CD4-positive, alpha-beta T cell treated with Interferon alpha-2 for 1 hour (primary cell): ENCODE measurements at regions not wholly inside any gene's neighbourhood (a gene's known extent, or its start where the extent isn't known, plus 50 kb on each side); places are given as distances from the start of the nearest gene placed in this dataset.

Experiments
- DNase-seq, 2 donors: peaks; one replicate each; pipeline ENCODE4 v3.0.0-alpha.2; 2020 to 2022

DNA sequence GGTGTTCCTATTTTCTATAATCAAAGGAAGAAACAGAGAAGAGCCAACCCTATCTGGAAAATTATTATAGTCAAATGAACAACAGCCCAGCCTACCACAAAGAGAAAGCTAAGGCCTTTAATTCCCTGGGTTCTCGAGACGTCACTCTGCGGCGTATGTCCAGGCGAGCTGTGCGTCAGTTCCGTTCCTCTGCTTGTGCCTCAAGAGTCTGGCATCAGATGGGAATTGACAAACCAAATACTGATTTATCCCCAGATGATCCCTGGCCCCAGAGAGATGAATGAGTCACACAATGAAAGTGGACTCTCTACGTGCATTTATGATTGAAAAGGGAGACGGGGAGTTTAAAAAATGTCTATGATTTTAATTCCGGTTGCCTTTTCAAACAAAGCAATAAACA is 151.6 kb upstream of the PDE10A start:
- no peak for DNase-seq

DNA sequence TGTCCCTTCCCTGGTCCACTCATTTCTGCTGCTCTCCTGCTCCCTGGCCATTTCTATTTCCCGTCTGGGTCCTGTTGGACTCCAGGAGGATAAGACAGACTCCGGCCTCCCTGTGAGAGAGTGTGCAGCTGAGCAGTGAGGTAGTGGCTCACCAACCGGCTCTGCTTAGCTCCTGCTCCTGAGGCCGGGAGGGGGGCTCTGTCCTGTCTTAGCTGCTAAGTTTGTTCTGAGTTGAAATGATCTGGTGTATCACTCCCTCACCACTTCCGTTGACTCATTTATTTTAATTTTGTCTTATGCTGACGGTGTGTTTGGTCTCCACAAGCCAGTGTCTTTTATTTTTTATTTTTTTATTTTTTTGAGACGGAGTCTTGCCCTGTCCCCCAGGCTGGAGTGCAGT is 148.5 kb upstream of the PDE10A start:
- no peak for DNase-seq

DNA sequence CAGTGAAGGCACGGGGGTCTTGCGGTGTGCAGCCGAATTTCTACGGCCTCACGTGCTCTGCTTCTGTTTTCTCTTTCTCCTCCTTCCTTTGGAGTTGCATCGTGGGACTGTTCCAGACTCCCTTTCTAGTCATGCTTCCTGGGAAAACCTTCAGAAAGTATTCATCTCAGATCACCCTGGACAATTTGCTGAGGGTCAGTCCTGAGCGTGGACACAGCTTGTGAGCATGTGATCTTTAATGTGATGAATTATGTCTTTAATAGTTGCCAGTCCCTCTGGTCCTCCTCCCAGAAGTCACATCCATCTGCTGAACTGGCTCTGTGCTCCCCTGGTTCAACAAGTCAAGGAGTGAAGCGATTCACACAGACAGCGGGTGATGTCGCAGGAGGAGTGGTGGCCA is 145.0 kb upstream of the PDE10A start:
- DNase-seq, result no peak

DNA sequence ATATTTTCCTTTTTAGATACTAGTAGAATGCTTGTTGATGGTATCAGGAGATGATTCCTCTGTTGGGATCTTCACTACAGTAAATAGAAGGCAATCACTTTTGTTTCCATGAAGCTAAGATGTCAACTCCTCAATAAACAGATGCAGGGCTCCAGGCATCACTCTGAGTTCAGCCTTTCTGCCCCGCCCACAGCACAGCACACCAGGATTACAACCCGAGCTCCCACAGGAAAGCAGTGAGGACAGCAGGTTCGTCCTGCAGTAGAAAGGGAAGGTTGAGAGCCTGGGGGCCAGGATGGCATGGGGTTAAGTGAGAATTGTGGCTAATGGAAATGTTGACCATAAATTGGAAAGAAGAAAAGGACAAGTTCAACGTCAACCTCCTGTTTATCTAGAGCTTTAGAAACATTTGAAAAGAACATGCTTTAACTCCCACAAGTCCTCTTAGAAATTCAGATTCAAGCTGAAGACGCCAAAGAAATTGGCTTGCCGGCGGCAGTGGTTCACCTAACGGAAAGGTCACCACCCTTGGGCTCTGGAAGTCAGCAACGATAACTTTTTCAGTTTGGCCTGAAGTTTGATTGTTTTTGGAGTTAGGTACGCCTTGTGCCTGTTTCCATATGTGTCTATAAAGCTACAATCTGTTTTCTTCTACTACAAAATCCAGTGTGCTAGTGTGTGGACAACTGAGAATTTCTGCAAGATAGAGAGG is 144.4 kb upstream of the PDE10A start:
- DNase-seq, result no peak

DNA sequence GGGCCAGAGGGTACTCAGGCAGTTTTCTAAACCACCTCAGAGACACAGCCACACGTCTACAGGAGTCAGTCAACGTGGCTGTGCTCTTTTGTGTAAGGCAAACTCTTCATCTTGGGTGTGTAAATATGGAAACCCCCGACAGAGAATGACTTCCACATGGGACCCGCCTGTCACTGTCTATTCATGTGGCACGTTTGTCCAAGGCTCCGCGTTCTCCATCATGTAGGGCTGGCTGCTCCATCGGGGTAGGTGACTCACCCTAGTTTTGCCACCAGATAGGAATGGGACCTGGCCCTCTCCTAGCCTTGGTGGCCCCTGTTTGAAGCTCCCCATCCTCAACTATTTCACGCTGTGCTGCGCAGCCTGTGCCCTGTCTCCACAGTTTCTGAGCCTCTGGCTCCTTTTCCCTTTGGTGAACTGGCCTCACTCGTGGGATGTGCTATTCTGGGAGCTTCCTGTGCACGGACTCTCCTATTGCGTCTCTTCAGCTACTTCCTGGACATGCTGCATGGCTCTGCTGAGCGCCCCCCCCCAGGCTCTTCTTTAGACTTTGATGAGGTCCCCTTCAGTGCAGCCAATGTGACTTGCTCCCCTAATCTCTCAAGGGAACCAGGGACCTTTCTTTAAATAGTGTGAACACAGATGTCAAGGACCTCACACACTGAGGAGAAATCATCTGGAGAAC is 143.2 kb upstream of the PDE10A start:
- DNase-seq, result no peak

DNA sequence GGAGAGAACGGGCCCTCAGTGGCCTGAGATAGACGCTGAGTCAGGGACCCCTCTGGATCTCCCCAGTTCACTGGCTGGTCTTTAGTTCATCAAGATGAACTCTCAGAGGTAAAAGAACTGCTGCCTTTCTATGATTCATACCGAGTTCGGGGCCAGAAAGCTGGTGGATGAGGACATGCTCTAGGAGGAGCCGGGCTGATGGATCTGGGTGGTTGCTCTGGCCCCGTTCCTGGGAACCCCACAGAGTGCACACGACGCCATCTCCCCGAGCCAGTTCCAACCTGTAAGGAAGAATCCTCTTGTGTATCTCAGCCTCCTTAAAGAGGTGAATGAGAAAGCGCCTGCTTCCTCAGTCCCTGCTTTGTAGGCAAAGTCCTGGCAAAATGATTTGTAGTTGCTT is 142.6 kb upstream of the PDE10A start:
- DNase-seq, result no peak

DNA sequence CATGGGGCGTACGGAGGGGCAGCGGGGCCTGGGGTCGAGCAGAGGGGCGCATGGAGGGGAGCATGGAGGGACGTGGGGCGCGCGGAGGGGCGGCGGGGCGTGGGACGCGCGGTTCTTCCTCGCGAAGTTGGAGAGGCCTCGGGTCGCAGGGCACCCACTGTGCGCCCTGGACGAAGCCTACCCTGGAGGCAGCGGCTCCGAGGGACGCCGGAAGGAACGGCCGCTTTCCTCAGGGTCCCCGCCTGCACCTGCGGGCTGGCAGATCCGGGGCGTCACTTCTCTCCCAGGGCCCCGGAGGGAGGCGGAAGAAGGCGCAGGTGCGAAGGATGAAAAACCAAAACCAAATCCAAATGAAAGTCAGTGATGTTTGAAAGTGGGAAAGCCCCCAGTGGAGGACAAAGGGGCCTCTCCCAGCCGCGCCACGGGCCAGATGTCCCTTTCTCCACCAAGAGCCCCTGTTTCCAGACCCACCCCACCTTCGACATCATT is 142.1 kb upstream of the PDE10A start:
- no peak for DNase-seq

DNA sequence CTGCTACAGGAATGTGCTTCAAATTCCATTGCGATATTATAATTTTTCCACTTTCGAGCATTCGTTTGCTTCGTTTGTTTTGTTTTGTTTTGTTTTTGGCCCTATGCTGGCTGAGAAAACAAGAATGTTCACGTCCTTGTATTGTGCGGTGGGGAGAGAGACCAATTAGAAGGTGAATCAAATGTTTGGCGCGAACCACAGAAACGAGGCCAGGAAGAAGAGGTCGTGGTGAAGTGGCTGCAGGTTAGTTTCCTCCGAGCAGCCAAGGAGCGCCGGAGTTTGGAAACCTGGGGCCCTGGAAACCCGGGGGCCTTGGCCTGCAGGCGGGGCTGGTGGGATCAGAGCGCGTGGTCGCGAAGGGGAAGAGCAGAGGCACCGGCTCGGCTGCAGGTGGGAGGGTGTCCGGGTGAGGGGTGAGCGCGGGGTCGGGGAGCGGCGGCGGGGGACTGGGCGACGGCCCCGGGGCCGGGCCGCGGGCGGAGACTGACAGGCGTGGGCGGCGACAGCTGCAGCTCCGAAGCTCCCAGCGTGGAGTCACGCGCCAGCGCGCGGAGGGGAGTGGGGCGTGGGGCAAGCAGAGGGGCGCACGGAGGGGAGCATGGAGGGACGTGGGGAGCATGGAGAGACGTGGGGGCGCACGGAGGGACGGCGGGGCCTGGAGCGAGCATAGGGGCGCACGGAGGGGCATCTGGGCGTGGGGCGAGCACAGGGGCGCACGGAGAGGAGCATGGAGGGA is 141.5 kb upstream of the PDE10A start:
- DNase-seq, result no peak

DNA sequence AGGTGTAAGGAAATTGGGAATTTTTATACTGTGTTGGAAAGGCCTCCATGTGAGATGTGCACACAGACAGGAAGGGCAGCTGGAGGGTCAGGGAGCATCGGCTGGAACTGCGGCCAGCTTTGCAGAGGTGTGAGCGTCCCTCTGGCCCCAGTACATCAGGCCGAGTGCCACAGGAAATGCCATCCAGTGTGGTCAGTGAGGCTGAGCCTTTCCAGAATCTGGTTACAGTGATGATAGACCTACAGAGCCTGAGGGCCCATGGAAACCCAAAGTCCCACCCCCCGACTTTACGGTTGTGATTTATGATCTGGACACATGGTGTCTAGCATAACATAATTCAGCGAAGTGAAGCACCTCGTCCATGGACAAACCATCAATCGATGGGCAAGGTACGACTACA is 137.3 kb upstream of the PDE10A start:
- DNase-seq, result no peak

DNA sequence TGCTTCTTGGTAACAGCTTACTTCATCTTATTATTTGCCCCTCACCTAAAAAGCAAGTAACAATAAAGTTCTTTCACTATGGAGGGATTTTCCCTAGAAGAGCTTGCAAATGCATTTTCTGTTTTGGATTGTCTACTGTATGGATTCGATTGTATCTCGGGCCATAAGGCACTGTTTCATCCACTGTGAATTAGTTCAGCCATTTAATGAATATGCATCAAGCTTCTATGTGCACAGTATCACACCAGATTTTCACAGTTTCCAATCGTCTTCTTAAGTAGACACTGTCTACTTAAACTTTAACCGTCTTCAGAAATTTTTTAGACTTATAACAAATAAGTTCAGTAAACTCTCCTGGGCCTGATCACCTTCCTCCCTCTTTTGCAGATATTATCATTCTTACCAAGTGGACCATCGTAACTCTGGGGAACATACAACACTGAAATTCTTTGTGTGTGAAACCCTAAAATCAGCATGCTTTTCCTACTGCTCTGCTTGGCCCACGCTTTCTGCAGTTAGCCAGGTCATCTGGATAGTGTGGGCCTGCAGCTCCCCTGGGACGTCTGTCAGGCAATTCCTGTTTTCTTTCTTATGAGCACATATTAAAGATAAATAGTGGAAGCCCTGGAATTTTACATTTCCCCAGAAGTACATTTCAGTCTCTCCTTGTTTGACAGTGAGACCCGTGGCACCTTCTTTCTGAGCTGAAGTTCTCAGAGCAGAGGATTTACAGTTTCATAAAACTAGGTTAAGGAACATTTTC is 136.5 kb upstream of the PDE10A start:
- DNase-seq, result no peak

DNA sequence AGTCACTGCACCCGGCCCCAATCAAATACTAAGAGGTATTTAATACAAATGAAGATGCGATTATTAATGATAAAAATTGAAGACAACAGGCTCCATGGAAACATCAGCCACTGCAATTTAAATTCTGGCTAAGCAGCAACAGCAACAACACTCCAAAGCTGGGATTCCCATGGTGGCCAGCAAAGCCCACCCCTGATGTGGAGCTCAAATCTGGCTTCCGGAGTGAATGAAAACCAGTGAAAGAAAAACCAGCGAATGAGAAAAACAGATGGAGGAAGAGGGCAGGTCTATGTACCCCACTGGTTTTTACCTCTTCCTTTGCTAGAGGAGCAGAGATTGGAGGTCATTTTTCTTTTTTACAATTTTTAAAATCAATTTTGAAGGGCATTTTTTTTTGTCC is 135.9 kb upstream of the PDE10A start:
- DNase-seq, result no peak

DNA sequence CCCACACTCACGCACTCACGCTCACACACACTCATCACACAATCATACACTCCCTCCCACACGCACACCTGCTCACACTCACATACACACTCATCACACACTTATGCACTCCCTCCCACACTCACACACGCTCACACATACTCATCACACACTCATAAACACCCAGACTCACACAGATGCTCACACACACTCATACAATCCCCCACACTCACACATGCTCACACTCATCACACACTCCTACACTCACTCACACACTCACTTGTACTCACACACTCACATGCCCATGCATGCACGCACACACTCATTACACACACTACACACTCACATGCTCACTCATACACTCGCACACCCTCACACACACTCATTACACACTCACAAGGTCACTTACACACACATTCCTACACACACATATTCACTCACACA is 131.1 kb upstream of the PDE10A start:
- DNase-seq, result no peak

DNA sequence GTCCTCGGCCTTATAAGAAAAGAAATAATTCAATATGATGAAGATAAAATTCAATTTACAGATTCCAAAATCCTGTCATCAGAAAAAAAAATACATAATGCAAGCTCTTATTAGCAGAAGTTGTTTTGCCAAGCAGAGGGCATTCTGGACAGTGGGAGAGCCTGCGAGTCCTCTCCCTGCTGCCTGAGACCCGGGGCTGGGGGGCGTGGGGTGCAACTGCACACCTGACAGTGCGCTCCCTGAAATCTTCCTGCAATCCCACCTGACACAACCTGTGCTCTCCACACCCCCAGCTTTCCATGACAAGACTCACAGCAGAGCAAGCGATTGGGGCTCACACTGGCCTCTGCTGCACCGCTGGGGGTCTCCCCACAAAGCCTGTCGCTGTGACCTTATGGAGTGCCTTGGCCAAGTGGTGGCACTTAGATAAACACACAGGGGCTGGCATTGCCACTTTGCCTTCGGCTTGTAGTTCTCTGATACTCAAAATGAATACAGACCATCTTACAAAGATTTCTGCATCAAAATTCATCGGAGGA is 130.3 kb upstream of the PDE10A start:
- DNase-seq, result no peak

DNA sequence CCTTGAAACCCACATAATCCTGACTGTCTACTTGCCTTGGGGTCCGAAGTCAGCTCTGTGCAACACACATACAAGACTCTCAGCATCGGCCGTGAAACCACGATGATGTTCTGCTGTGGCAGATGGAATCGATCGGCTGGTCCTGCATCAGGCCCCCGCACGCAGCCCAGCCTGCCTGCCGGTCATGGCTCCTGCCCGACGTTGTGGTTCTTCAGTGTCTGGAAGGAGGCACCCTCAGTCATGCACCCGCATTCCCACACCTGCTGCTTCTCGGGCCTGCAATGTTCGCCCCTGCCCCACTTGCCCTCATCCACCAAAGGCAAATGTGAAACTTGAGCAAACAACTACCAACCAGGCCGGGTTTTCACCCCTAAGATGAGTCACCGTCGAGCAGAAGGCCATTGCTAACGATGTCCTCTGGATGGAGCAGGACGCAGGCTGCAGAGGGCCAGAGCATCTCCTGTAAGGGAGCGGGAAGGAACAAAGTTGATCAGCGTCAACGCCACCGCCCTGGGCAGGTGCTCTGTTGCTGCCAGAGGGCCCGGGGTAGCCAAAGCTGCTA is 128.9 kb upstream of the PDE10A start:
- no peak for DNase-seq

DNA sequence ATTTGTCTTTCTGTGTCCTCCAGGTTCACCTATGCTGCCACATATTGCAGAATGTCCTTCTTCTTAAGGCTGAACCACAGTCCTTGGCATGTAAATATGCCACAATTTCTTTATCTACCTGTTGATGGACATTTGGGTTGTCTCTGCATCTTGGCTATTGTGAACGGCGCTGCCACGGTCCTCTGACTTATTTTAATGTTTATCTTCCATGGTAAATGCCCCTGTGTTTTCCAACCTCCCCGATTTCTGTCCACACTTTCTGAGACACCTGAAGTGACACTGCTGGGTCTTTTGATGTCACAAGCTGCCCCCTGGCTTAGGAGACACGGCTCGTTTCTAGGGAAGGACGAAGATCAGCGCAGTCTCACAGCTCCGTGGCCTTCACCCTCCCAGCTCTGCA is 128.3 kb upstream of the PDE10A start:
- DNase-seq, result no peak

DNA sequence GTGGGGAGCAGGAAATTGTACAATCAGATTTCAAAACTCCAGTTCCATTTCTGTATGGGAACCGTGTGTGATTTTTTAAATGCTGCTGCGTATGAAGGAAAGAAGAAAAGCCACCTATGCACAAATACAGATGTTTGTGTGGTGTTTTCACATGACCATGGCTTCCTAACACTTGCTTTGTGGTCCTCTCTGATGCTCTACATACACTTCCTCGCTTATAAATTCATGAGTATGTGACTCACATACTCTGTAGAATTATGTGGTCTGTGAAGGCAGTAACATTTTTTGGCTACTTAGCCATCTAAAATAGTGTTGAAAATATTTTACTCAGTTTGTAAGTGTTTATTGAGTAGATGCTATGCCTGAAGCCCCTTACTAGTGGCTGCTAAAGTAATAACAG is 119.8 kb upstream of the PDE10A start:
- DNase-seq, result no peak

DNA sequence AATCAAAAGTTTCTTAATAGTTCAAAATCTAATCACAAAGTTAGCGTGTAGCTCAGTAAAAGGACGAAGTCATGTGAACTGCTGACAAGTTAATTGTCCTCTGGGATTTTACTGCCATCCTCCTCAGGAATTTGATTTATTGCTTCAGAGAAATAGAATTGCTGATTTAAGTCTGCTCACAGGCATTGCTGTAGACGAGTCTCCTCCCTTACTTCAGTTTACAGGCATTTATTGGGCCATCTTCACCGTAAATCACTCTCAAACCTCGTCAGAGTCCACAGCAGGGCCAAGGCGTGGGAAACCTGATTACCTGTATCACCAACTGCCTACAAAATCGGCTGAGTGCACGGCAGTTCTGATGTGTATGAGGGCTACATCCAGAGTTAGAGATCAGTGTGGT is 119.1 kb upstream of the PDE10A start:
- DNase-seq, result no peak

DNA sequence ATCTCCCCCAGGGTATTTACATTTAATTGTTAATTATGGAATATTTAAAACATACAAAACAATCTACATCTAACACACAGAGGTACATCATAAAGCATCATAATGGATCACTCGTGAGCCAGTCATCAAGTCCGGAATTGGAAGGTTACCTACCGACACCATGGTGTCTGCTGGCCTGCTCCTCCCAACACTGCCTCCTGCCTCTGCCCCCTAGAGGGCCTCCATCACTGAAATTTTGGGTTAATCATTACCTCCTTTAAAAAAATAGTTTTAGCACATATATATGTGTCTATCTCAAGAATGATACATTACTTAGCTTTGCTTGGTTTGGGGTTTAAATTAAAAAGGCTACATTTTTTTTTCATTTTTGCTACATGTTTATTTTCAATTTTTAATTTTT is 114.6 kb upstream of the PDE10A start:
- DNase-seq, result no peak

DNA sequence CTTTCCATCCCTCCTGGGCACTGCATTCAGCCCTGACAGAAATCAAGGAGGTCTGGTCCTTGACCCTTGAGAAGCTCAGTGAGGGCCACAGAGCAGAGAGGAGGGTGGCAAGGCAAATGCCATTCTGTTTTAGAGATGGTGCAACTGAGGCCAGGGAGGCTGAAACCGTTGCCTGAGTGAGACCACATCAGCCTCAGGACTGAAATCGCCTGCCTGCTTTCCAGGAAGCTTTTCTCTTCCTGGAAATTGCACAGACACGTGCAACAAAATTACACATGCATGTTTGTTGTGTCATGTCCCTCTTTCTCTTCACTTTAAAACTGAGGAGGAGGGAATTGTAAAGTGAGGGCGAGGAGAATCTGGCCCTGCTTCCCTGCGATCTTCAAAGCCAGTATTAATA is 113.7 kb upstream of the PDE10A start:
- no peak for DNase-seq

DNA sequence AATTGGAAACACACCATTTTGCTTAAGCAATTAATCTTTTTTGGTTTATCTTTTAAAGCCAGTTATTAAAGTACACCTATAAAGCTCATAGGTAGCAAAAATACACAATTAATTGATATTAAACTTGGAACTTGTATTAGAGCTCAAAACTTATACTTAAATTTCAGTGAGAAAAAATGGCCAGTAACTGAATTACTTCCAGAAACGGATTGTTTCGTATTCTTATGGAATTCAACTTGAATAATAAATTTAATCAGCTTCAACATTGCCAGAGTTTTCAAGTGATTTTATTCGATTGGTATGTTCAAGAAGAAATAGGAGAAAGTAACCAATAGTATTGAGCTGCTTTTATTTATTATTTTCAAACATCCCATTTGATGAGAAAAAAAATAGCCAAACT is 112.7 kb upstream of the PDE10A start:
- DNase-seq, result no peak

DNA sequence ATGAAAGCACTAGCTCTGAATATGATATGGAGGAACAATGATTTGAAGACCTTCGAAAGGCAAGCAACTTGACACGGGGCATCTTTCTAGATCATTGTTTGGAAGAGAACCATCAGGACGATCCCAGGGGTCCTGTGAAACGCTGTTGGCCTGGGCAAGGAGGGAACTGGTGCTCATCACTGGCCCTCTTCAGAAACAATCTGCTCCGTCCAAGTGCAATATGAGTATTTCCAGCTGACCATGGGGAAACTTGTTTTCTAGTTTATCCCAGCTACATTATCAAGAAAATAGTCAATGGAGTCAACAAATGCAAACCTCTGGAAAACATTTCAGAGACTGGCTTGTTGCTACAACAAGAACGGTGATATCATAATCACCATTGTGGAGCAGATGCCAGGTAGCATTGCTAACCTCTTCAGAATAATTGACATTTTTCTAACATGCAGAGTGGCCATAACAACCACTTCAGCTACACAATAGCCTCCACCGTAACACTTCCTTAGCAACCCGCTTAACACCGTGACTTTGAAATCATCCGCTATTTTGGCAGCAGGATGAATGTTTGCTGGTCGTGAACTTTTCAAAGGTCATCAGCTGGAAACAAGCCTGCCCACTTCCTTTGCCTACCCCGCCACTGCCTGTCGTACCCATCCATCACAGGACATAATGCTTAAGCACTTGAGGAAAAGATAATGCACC is 112.0 kb upstream of the PDE10A start:
- no peak for DNase-seq
